GM19438 (cell line): ENCODE measurements at regions not wholly inside any gene's neighbourhood (a gene's known extent, or its start where the extent isn't known, plus 50 kb on each side); places are given as distances from the start of the nearest gene placed in this dataset.

Source experiments
- ATAC-seq: cut with Tn5 transposase; IDR thresholded peaks from one replicate; pipeline ENCODE4 v1.9.1; 2021; ENCODE audit warnings: low read depth; ENCODE audit not compliant: unreplicated experiment

- ATAC-seq, result no peak
These were observed 364.4 kb upstream of the KIF2A start for GRCh38 chr5:61941637-61942036.

GRCh38 chr5:61942462-61943049, 363.4 kb upstream of the KIF2A start:
- ATAC-seq, result no peak

DNA sequence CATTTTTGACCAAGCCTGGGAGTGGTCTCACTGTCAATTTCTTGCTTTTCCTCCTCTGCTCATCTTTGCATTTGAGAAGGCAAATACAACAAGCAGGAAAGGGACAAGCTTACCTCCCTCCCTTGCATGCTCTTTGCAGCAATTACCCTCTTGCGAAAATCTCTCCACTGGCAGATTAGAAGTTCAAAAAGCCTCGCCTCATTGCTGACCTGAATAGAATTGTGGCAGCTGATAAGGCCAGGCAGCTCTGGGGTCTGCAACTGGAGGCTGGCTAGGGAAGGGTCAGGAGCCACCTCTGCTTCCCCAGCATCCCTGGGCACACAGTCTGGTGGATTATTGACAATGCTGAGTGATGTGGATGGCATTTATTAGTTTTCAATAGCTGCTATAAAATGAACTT, 362.3 kb upstream of the KIF2A start:
- ATAC-seq, result no peak

DNA sequence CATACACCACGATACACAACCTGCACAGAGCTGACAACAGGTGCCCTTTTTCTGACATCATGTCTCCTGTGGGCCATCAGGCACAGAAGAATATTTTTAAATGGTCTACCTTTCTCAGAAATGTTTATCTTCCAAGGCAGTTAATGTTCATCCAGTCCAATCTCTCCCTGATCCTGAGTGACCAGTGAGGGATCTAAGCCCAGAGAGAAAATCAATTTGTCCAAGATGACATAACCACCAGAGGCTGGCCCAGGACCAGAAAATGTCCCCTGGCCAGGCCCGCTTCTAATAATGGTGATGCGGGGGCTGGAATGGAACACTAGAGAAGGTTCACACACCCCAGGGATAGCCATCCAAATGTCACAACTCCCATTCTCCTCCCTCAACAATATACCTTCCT, 357.9 kb upstream of the KIF2A start:
- no peak for ATAC-seq

- ATAC-seq, result no peak
These were observed 356.8 kb upstream of the KIF2A start for GRCh38 chr5:61949054-61949678.

DNA sequence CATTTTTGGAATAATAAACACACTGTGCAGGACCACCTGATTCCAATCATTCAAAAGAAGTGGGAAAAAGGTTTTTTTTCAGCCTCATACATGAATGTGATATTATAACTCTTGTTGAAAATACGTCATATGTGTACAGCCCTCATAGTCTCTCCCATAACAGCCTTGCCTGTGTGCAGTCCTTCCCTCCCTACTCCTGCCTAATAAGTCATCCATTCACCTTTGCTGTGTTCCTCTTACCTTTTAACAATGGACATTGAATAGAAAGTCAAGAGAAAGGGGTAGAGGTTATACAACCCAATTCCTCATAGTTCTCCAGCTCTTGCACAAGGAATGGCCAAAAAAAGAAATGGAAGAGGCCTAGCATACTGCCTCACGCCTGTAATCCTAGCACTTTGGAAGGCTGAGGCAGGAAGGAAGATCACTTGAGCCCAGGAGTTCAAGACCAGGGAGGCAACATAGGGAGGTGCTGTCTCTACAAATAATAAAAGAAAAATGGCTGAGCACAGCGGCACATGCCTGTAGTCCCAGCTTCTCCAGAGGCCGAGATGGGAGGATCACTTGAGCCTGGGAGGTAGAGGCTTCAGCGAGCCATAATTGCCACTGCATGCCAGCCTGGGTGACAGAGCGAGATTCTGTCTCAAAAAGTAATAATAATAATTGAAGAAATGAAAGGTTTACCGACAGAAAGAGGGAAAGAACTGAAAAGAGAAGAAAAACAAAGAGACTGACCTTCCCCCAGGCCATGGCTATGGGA, 356.1 kb upstream of the KIF2A start:
- ATAC-seq, result no peak

GRCh38 chr5:61951295-61951694, 354.7 kb upstream of the KIF2A start:
- no peak for ATAC-seq

GRCh38 chr5:61953913-61954312, 352.1 kb upstream of the KIF2A start:
- no peak for ATAC-seq

DNA sequence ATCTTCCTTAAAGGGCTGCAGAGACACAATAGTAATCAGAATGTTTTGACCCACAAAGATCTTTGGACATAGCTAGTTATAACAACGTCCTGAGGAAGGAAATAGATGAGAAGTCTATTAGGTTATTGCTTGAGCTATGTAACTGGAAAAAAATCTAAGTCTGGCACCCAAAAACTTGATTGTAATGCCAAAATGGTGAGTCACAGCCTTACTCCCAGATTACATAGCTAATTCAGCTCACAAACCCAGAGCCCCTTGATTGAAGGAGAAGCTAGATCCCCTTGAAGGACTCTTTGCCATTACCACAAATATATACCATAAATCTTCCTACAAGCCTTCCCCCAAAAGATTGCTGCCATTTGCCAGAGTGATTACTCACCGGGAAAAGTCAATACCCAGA, 341.8 kb upstream of the KIF2A start:
- no peak for ATAC-seq

DNA sequence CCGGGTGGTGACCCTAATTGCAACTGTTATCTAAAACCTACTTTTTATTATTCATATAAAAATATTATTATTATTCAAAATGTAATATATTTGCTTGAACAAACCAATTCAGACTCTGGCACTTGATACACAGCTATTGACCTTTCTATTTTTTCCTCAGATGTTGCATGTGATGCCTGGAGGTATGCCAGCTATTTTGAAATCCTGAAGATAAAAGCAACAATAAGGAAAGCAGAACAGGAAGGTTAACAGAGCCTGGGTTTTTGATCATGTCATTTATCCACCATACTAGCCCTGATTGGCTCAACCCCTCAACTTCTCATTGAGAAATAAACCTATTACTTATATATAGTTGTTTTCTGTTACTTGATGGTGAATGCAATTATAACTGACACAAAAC, 340.9 kb upstream of the KIF2A start:
- ATAC-seq, result no peak

GRCh38 chr5:61965490-61965889, 340.5 kb upstream of the KIF2A start:
- ATAC-seq, result no peak

- no peak for ATAC-seq
These were observed 339.6 kb upstream of the KIF2A start for GRCh38 chr5:61966296-61966955.

DNA sequence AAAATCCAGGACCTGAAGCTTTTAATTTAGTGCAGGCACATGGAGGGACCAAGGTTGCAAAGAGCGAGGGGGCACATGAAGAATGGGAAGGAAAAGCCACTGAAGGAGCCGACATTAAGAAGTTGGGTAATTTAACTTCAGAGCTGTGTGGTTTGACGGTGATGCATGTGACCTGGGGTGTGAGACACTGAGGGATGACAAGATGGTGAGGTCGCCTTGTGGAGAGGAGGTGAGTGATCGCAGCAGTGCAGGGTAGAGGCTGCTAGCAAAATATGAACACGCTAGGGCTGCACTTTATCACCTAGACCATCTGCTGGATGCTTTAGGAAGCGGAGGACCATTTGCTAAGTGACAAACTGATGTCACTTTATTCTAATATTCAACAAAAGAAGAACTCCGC, 339.0 kb upstream of the KIF2A start:
- ATAC-seq, result no peak

- no peak for ATAC-seq
These were observed 338.3 kb upstream of the KIF2A start for GRCh38 chr5:61967681-61968080.

DNA sequence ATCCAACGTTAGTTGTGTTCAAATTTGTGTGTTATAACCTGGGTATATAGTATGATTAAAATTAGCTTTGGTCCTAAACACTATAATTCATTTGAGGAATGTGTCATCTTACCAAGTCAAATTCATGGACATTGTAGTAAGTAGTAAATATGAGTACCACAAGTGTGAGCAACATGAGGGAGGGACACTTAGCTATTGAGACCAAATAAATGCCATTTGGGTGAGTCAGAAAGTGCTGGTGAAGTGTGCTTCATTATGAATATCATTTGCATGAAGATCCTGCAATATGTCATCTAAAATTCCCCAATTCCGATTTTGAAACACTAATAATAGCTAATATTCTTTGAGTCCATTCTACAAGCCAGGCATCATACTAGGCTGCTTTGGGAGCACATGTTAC, 336.7 kb upstream of the KIF2A start:
- no peak for ATAC-seq

- no peak for ATAC-seq
These were observed 336.3 kb upstream of the KIF2A start for GRCh38 chr5:61969755-61970154.

DNA sequence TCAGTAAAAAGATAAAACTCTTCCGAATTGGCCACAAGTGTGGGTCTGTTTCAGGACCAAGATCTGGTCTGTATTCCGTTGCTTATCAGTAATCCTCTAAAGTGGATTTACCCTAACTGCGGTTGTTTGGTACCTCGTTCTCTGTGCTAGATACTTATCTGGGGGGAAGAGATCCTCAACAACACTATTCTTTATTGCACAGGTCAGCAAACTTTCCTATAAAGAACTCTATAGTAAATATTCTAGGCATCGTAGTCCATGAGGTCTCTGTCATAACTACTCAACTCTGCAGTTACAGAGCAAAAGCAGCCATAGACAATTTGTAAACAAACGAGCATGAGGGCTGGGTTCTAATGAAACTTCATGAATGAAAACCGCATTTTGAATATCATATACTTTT, 335.8 kb upstream of the KIF2A start:
- no peak for ATAC-seq

DNA sequence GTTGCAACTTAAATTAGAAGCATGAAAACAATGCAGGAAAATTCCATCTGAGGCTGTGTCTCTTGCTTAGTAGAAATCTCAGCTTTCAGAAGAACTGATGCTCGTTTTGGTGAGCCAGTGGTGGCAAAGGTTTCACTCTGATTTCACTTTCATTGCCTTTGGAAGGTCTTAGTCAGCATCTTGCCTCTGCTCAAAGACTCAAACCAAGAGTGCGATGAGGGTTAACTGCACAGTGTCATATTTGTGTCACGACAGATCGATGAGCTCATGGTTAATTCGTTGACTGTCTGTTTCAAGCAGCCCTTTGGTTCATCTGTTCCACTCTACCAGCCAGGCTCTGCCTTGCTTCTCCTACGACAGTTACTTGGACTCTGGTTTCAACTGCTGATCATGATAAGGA, 331.3 kb upstream of the KIF2A start:
- no peak for ATAC-seq

GRCh38 chr5:61981886-61982285, 324.1 kb upstream of the KIF2A start:
- ATAC-seq, result no peak

DNA sequence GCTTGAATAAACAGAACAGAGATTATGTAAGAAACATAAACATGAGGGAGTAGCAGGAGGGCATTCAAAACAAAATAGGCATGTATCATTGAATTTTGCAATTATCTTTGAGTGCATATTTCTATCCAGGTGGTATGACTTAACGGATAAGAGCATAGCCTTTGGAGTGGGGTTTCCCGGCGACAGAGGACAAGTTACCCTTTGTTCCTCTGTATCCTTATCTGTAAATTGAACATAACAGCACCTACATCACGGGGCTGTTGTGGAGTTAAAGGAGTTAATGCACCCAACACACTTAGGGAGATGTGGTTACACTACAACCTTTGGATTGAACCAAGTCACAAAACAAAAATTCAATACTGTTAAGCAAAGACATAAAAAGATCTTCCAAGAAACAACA, 314.6 kb upstream of the KIF2A start:
- no peak for ATAC-seq

DNA sequence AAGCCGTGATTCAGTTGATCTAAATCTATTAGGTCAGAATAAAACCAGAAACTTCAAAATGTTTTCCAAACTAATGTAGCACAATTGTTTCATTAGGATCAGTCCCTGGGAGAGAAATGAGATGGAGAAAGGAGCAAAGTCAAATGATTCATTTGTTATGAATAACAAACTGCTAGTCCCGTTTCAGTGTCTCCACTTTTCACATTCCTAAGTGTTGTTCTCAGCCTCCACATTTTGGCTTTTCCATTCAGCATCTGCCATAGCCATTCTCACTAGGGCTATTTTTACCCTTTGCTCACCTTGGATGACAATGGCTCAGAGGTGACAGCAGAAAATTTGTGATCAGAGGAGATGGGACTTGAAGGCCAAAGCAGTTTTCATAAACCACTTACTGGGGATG, 314.1 kb upstream of the KIF2A start:
- ATAC-seq, result no peak
